Sciatic nerve (tissue), 2 donors: ENCODE measurements at regions not wholly inside any gene's neighbourhood (a gene's known extent, or its start where the extent isn't known, plus 50 kb on each side); places are given as distances from the start of the nearest gene placed in this dataset.
"Not testable (repeated sequence)": the region's sequence is repeated elsewhere in the genome, so short reads cannot be mapped to it uniquely, and the experiment has no call there.

ENCODE experiments used
- ATAC-seq: fragments of 200-7000 bp; cut with Tn5 transposase; one replicate; pipeline ENCODE4 v1.9.1; 2020; ENCODE audit warnings: mild to moderate bottlenecking, moderate library complexity
- DNase-seq: peaks from one replicate; pipeline ENCODE4 v3.0.0-alpha.2; 2020; ENCODE audit warnings: low spot score
- intact Hi-C: fragments of 100-400 bp; cut with DNase I; formaldehyde crosslinking; loops from one replicate; pipeline ENCODE4 v1.14.2; 2022
- donor health status: DM: no; HTN: no; CAD: no.
- donor health status: DM: no; HTN: no; CAD: no.

DNA sequence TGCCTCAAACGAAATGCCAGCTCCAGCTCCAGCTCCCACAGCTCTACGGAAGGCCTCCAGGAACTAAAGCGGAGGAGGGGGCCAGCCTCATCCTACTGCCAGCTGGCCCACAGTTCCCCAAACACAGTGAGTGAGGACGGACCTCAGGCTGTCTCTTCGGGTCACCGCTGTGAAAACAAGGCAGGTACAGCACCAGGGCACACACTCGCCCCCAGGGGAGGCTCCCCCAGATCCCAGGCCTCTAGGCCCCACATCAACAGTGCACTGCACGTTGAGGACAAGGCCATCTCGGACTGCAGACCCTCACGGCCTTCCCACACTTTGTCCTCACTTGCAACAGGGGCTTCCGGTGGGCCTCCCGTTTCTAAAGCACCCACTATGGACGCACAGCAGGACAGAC is 95.0 kb downstream of the GTF2H2C_2 start:
- intact Hi-C loops, DNase-seq, ATAC-seq: not testable (repeated sequence)

GRCh38 chr5:70510811-70511210 is 95.6 kb downstream of the GTF2H2C_2 start:
- DNase-seq = peak; percentile 17
- ATAC-seq, intact Hi-C loops: not testable (repeated sequence)
